Adrenal gland (tissue), 9 donors: ENCODE measurements at regions not wholly inside any gene's neighbourhood (a gene's known extent, or its start where the extent isn't known, plus 50 kb on each side); places are given as distances from the start of the nearest gene placed in this dataset.

Source experiments
- DNase-seq, 7 donors: peaks; one replicate each; pipeline ENCODE4 v3.0.0-alpha.2; 2019 to 2020
- H3K27ac ChIP-seq, 5 donors: fragments of 200-600 bp; sonication (generic) in 4 of 5; 1 replicate in 3 of 5; 2 replicates in 2 of 5; pipeline versions ENCODE4 v1.5.1 to v1.8.0; 2016 to 2020; ENCODE audit warnings: mild to moderate bottlenecking in 1 of 5
- H3K27me3 ChIP-seq: fragments of 200-600 bp; 2 replicates; pipeline ENCODE4 v1.8.0; 2021
- H3K36me3 ChIP-seq, 2 donors: fragments of 200-600 bp; replicated peaks in 1 of 2; 1 replicate in 1 of 2; 2 replicates in 1 of 2; pipeline versions ENCODE4 v1.5.1 to v1.8.0; 2018 to 2022
- H3K4me1 ChIP-seq, 2 donors: fragments of 200-600 bp; replicated peaks in 1 of 2; 1 replicate in 1 of 2; 2 replicates in 1 of 2; pipeline versions ENCODE4 v1.5.1 to v1.8.0; 2018 to 2021
- H3K4me3 ChIP-seq, 4 donors: fragments of 200-600 bp; sonication (generic) in 3 of 4; one replicate each; pipeline ENCODE4 v1.5.1; 2016 to 2018
- H3K9me3 ChIP-seq, 3 donors: fragments of 200-600 bp; sonication (generic) in 1 of 3; replicated peaks in 1 of 3; 1 replicate in 2 of 3; 2 replicates in 1 of 3; pipeline versions ENCODE4 v1.5.1 to v1.8.0; 2016 to 2021
- CTCF ChIP-seq, 6 experiments: fragments of 450-650 bp in 4 of 6; fragments of 200-600 bp in 2 of 6; sonication (generic) in 1 of 6; IDR thresholded peaks; 1 replicate in 5 of 6; 2 replicates in 1 of 6; pipeline versions ENCODE4 v1.5.1 to v1.8.0; 2016 to 2021; ENCODE audit warnings: antibody characterized with exemption in 6 of 6, mild to moderate bottlenecking in 2 of 6, moderate library complexity in 1 of 6
- POLR2A ChIP-seq, 2 donors: fragments of 450-650 bp; IDR thresholded peaks; one replicate each; pipeline ENCODE4 v1.6.1; 2017; ENCODE audit warnings: antibody characterized with exemption in 2 of 2, mild to moderate bottlenecking in 2 of 2, moderate library complexity in 1 of 2
- WGBS, 4 donors: extraction: QIAGEN DNeasy Blood & Tissue Kit in 2 of 4; methylation state at CpG; one replicate each; pipeline versions ENCODE4 v1.1.5 to v1.1.7; 2013 to 2017; 5-methylcytosine and 5-hydroxymethylcytosine counted together
- intact Hi-C, 2 donors: fragments of 100-400 bp; cut with DNase I; formaldehyde crosslinking; loops; one replicate each; pipeline versions ENCODE4 v1.14.1 to v1.15.0; 2022 to 2023
- donor health status: healthy with polysubstance abuse.
- donor health status: Bipolar disorder and iron deficiency.
- donor health status: DM: yes; HTN: yes; CAD: no.
- donor health status: DM: no; HTN: no; CAD: no.
- donor health status: DM: no; HTN: no; CAD: no.

GRCh38 chr4:138756519-138756918 is 259.1 kb upstream of the NOCT start:
- H3K9me3 ChIP-seq, result no peaks in the 10 kb centered on the region
- DNase-seq, result no peak
- intact Hi-C loops, result no loop called here
- H3K27ac ChIP-seq, result no peak overlapping the region
- TF ChIP-seq POLR2A (IDR thresholded peaks at IDR 0.05) (no peak), CTCF (IDR thresholded peaks at IDR 0.05) (no peak)
- no peaks in the 10 kb centered on the region for H3K36me3 ChIP-seq
- no peaks in the 10 kb centered on the region for H3K27me3 ChIP-seq
- H3K4me1 ChIP-seq, result no peaks in the 10 kb centered on the region
- H3K4me3 ChIP-seq, result no peak overlapping the region

- no peak for TF ChIP-seq POLR2A (IDR thresholded peaks at IDR 0.05)
- no peak for TF ChIP-seq CTCF (IDR thresholded peaks at IDR 0.05)
- Histone ChIP-seq H3K9me3 (no peaks in the 10 kb centered on the region), H3K36me3 (no peaks in the 10 kb centered on the region), H3K4me3 (no peak overlapping the region), H3K27ac (no peak overlapping the region), H3K27me3 (no peaks in the 10 kb centered on the region), H3K4me1 (no peaks in the 10 kb centered on the region)
- WGBS, 4 donors, result 77 to 89% (median 85%) methylated on average over 3 of the region's 3 CpGs
- intact Hi-C loops, result no loop called here
- no peak for DNase-seq
Observed at GRCh38 chr4:138751309-138751708, 264.3 kb upstream of the NOCT start.

GRCh38 chr4:138749303-138749702 is 266.3 kb upstream of the NOCT start:
- Histone ChIP-seq H3K27ac (no peak overlapping the region), H3K9me3 (no peaks in the 10 kb centered on the region)
- 66 to 70% (median 67%) methylated on average over 2 of the region's 2 CpGs for WGBS, 4 donors

GRCh38 chr4:138741766-138742377 is 273.7 kb upstream of the NOCT start:
- intact Hi-C loops, result no loop called here
- Histone ChIP-seq H3K9me3 (no peaks in the 10 kb centered on the region), H3K4me1 (no peaks in the 10 kb centered on the region), H3K36me3 (no peaks in the 10 kb centered on the region), H3K27ac (no peak overlapping the region), H3K4me3 (no peak overlapping the region), H3K27me3 (no peaks in the 10 kb centered on the region)
- TF ChIP-seq POLR2A (IDR thresholded peaks at IDR 0.05), result no peak
- TF ChIP-seq CTCF (IDR thresholded peaks at IDR 0.05), result no peak
- no peak for DNase-seq
- WGBS, 4 donors, result 42 to 51% (median 44%) methylated on average over 5 of the region's 5 CpGs

More at GRCh38 chr4:138749303-138749702, 266.3 kb upstream of the NOCT start:
- no peak overlapping the region for H3K4me3 ChIP-seq
- TF ChIP-seq POLR2A (IDR thresholded peaks at IDR 0.05) (no peak), CTCF (IDR thresholded peaks at IDR 0.05) (no peak)
- no peak for DNase-seq
- intact Hi-C loops, result no loop called here
- no peaks in the 10 kb centered on the region for H3K36me3 ChIP-seq
- no peaks in the 10 kb centered on the region for H3K4me1 ChIP-seq
- no peaks in the 10 kb centered on the region for H3K27me3 ChIP-seq
